Body of pancreas (tissue), 4 donors: ENCODE measurements at regions not wholly inside any gene's neighbourhood (a gene's known extent, or its start where the extent isn't known, plus 50 kb on each side); places are given as distances from the start of the nearest gene placed in this dataset.

Experiments
- POLR2A ChIP-seq, 3 donors: fragments of 450-650 bp; IDR thresholded peaks; one replicate each; pipeline ENCODE4 v1.6.1; 2016; ENCODE audit warnings: antibody characterized with exemption in 3 of 3, mild to moderate bottlenecking in 2 of 3
- TF ChIP-seq, protein P1 (sequence below), 7 experiments: fragments of 450-650 bp in 4 of 7; fragments of 200-600 bp in 3 of 7; sonication (generic) in 3 of 7; IDR thresholded peaks; one replicate each; pipeline ENCODE4 v1.5.1; 2016 to 2019; ENCODE audit warnings: antibody characterized with exemption in 7 of 7

DNA sequence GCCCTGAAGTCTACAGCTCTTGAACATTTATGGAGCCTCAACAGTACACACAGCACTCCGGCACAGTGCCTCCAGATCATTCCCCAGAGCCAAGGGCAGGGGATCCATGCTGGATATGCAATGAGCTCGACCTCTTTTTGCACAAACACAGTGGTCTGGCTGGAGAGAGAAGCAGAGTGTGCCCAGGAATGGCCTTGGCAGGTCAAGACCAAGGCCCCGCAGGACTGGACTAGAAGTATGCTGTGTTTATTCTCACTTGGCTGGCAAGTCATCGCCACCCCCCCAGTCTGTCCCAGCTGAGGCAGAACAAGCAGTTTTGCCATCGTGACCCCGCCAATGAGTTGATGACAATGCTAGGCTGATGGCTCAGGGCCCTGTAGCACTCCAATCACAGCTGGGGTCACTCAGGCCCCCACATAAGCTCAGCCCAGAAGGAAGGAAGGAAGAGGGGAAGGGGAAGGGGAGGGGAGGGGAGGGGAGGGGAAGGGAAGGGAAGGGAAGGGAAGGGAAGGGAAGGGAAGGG lies 212.1 kb downstream of the TTC32 start:
- TF ChIP-seq, protein P1, sequence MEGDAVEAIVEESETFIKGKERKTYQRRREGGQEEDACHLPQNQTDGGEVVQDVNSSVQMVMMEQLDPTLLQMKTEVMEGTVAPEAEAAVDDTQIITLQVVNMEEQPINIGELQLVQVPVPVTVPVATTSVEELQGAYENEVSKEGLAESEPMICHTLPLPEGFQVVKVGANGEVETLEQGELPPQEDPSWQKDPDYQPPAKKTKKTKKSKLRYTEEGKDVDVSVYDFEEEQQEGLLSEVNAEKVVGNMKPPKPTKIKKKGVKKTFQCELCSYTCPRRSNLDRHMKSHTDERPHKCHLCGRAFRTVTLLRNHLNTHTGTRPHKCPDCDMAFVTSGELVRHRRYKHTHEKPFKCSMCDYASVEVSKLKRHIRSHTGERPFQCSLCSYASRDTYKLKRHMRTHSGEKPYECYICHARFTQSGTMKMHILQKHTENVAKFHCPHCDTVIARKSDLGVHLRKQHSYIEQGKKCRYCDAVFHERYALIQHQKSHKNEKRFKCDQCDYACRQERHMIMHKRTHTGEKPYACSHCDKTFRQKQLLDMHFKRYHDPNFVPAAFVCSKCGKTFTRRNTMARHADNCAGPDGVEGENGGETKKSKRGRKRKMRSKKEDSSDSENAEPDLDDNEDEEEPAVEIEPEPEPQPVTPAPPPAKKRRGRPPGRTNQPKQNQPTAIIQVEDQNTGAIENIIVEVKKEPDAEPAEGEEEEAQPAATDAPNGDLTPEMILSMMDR (IDR thresholded peaks at IDR 0.05), result no peak
- no peak for TF ChIP-seq POLR2A (IDR thresholded peaks at IDR 0.05)
